Tibial artery (tissue), 4 donors: ENCODE measurements at regions not wholly inside any gene's neighbourhood (a gene's known extent, or its start where the extent isn't known, plus 50 kb on each side); places are given as distances from the start of the nearest gene placed in this dataset.

Source experiments
- DNase-seq, 2 donors: peaks; one replicate each; pipeline ENCODE4 v3.0.0-alpha.2; 2019
- H3K27ac ChIP-seq, 2 donors: fragments of 200-600 bp; sonication (generic) in 1 of 2; 1 replicate in 1 of 2; 2 replicates in 1 of 2; pipeline ENCODE4 v1.5.1; 2018 to 2019; ENCODE audit warnings: mild to moderate bottlenecking in 1 of 2
- H3K27me3 ChIP-seq, 2 donors: fragments of 200-600 bp; sonication (generic) in 1 of 2; one replicate each; pipeline versions ENCODE4 v1.5.1 to v1.6.0; 2016 to 2019
- H3K36me3 ChIP-seq, 3 donors: fragments of 200-600 bp; sonication (generic) in 2 of 3; one replicate each; pipeline ENCODE4 v1.5.1; 2016 to 2019; ENCODE audit warnings: mild to moderate bottlenecking in 2 of 3
- H3K4me1 ChIP-seq, 4 donors: fragments of 200-600 bp; sonication (generic) in 2 of 4; 1 replicate in 3 of 4; 2 replicates in 1 of 4; pipeline ENCODE4 v1.5.1; 2016 to 2019
- H3K4me3 ChIP-seq, 2 donors: fragments of 200-600 bp; sonication (generic) in 1 of 2; 1 replicate in 1 of 2; 2 replicates in 1 of 2; pipeline ENCODE4 v1.5.1; 2018 to 2019; ENCODE audit warnings: mild to moderate bottlenecking in 2 of 2
- H3K9me3 ChIP-seq, 3 donors: fragments of 200-600 bp; sonication (generic) in 1 of 3; one replicate each; pipeline ENCODE4 v1.5.1; 2016 to 2019
- CTCF ChIP-seq, 2 experiments: fragments of 200-600 bp in 1 of 2; fragments of 450-650 bp in 1 of 2; IDR thresholded peaks; one replicate each; pipeline ENCODE4 v1.5.1; 2017 to 2019; ENCODE audit warnings: antibody characterized with exemption in 2 of 2, mild to moderate bottlenecking in 1 of 2, moderate library complexity in 1 of 2
- intact Hi-C: fragments of 100-400 bp; cut with DNase I; formaldehyde crosslinking; loops from one replicate; pipeline ENCODE4 v1.15.0; 2023; ENCODE audit warnings: low total_unique reads

DNA sequence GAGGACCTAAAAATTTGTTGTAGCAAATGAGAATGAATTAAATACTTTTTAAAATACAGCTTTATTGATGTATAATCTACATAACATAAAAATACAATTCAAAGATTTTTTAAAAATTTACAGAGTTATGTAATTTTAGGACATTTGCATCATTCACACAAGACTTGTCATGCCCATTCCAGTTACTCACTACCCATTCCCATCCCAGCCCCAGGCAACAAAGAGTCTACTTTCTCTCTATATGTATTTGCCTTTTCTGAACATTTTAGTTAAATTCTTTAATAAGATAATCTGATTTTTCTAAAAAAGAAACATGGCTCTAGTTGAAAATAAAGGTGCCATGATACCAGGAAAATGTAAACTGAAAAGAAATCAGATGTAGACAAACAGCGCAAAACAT is 354.2 kb downstream of the PMP22 start:
- Histone ChIP-seq H3K27ac (no peak overlapping the region), H3K9me3 (no peaks in the 10 kb centered on the region), H3K4me3 (no peak overlapping the region), H3K4me1 (no peaks in the 10 kb centered on the region), H3K36me3 (no peaks in the 10 kb centered on the region), H3K27me3 (no peaks in the 10 kb centered on the region)
- TF ChIP-seq CTCF (IDR thresholded peaks at IDR 0.05), result no peak
- intact Hi-C loops, result no loop called here
- no peak for DNase-seq

GRCh38 chr17:14904386-14904785 is 360.7 kb downstream of the PMP22 start:
- Histone ChIP-seq H3K4me1 (no peaks in the 10 kb centered on the region), H3K36me3 (no peaks in the 10 kb centered on the region), H3K27me3 (no peaks in the 10 kb centered on the region), H3K9me3 (no peaks in the 10 kb centered on the region), H3K27ac (no peak overlapping the region), H3K4me3 (no peak overlapping the region)
- no peak for DNase-seq
- intact Hi-C loops, result no loop called here
- no peak for TF ChIP-seq CTCF (IDR thresholded peaks at IDR 0.05)

- Histone ChIP-seq H3K27ac (no peak overlapping the region), H3K9me3 (no peaks in the 10 kb centered on the region), H3K27me3 (no peaks in the 10 kb centered on the region), H3K36me3 (no peaks in the 10 kb centered on the region), H3K4me1 (no peaks in the 10 kb centered on the region), H3K4me3 (no peak overlapping the region)
- no peak for TF ChIP-seq CTCF (IDR thresholded peaks at IDR 0.05)
- intact Hi-C loops, result no loop called here
- DNase-seq, result no peak
Observed at GRCh38 chr17:14903854-14904253, 361.3 kb downstream of the PMP22 start.

DNA sequence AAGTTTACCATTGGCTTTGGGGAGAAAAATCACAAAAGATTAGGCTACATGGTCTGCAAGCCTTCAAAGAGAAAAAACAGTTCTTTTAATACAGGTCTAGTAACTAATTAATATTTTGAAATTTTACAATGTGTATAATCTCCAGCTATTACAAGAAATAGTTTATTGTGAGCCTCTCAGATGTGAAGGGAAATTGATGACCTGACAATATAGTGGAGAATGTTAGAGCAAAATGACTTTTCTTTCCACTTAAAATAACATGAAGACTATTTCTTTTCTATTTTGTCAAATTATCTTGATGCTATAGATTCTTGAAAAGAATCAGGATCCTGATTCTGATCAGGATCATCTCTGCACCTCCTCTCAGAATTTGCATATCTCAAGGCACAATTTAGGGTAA is 362.3 kb downstream of the PMP22 start:
- TF ChIP-seq CTCF (IDR thresholded peaks at IDR 0.05), result no peak
- no peak for DNase-seq
- no peaks in the 10 kb centered on the region for H3K4me1 ChIP-seq
- intact Hi-C loops, result no loop called here
- H3K9me3 ChIP-seq, result no peaks in the 10 kb centered on the region
- H3K36me3 ChIP-seq, result no peaks in the 10 kb centered on the region
- H3K27ac ChIP-seq, result no peak overlapping the region
- no peak overlapping the region for H3K4me3 ChIP-seq
- H3K27me3 ChIP-seq, result no peaks in the 10 kb centered on the region

DNA sequence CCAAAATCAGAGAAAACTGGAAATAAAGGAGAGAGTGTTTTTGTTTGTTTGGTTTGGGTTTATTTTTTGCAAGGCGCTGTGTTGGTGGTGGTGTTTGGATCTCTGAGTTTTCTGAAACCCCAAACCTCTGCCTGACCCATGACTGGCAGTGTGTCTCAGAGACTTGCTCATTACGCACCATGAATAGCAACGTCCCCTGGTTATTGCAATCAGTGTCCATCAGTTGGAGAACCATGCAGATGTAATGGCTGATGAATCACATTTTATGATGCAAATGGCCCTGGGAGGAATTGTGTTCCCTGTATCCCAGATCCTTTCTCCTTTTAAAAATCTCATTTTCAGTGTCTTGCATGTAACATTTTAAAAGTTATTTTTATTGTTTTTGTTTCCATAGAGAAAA is 362.8 kb downstream of the PMP22 start:
- no peaks in the 10 kb centered on the region for H3K36me3 ChIP-seq
- H3K9me3 ChIP-seq, result no peaks in the 10 kb centered on the region
- H3K27me3 ChIP-seq, result no peaks in the 10 kb centered on the region
- no peak for TF ChIP-seq CTCF (IDR thresholded peaks at IDR 0.05)
- intact Hi-C loops, result no loop called here
- H3K4me1 ChIP-seq, result no peaks in the 10 kb centered on the region
- DNase-seq, result no peak
- no peak overlapping the region for H3K4me3 ChIP-seq
- no peak overlapping the region for H3K27ac ChIP-seq

DNA sequence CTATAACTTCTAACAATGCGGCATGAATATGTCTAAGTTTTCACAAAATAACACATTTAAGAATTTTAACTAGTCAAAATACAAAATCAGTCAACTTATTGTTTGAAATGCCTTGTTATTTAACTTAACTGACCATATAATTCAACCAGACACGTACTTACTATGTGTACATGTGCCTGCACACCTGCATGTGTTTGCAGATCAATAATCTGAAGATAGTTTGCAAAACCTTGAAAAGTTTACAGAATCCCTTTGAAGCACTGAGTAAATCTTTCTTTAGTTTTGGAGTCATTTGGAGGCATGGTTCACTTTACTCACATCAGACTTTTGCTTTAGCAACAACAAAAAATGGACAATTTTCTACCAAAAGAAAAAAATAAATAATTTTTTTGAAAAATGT is 363.8 kb downstream of the PMP22 start:
- TF ChIP-seq CTCF (IDR thresholded peaks at IDR 0.05), result no peak
- Histone ChIP-seq H3K27ac (no peak overlapping the region), H3K27me3 (no peaks in the 10 kb centered on the region), H3K4me1 (no peaks in the 10 kb centered on the region), H3K36me3 (no peaks in the 10 kb centered on the region), H3K4me3 (no peak overlapping the region), H3K9me3 (no peaks in the 10 kb centered on the region)
- intact Hi-C loops, result no loop called here
- DNase-seq, result no peak
